ENCODE measurements at regions not wholly inside any gene's neighbourhood (a gene's known extent, or its start where the extent isn't known, plus 50 kb on each side); places are given as distances from the start of the nearest gene placed in this dataset.

GRCh38 chr3:148021381-148021780, 612.2 kb downstream of the ZIC1 start:
- TF ChIP-seq CTCF (IDR thresholded peaks at IDR 0.05; ENCODE audit: insufficient read depth, low read depth, low read length) = no peak
- no peak for TF ChIP-seq EZH2 (IDR thresholded peaks at IDR 0.05; ENCODE audit: insufficient read depth, low read length)
